OCI-LY7 (cell line): ENCODE measurements at regions not wholly inside any gene's neighbourhood (a gene's known extent, or its start where the extent isn't known, plus 50 kb on each side); places are given as distances from the start of the nearest gene placed in this dataset.

Experiments used
- BruUV-seq: library from RNA; stranded (reverse); fragments of 400-500 nt; replicated peaks from 2 replicates; lab custom pipeline; 2021; lab: Mats Ljungman, UMichigan
- CTCF ChIA-PET: fragments of 300-600 bp; sonication (Branson Sonifier 250); formaldehyde crosslinking; loops from one replicate; lab custom pipeline; 2022; ENCODE audit warnings: antibody characterized with exemption; ENCODE audit not compliant: unreplicated experiment; lab: Charles Lee
- POLR2A ChIA-PET: fragments of 300-600 bp; sonication (Branson Sonifier 250); formaldehyde crosslinking; loops from one replicate; lab custom pipeline; 2022; ENCODE audit warnings: antibody characterized with exemption; lab: Charles Lee
- DNase-seq: peaks from one replicate; pipeline ENCODE4 v3.0.0-alpha.2; 2015; ENCODE audit warnings: low spot score
- H2AFZ ChIP-seq: fragments of 200-600 bp; sonication (generic), shearing (Covaris generic); 2 replicates; pipeline ENCODE4 v1.6.1; 2014; ENCODE audit warnings: mild to moderate bottlenecking, antibody characterized with exemption, low read length, moderate library complexity
- H3K27ac ChIP-seq: fragments of 200-600 bp; sonication (generic); 2 replicates; pipeline ENCODE4 v1.5.1; 2014; ENCODE audit warnings: mixed run types, low read depth, mild to moderate bottlenecking, moderate library complexity, low read length, inconsistent platforms; ENCODE audit not compliant: poor library complexity, severe bottlenecking
- H3K36me3 ChIP-seq: fragments of 200-600 bp; sonication (generic); 2 replicates; pipeline ENCODE4 v1.6.1; 2014; ENCODE audit warnings: mild to moderate bottlenecking, antibody characterized with exemption, low read length, moderate library complexity, mixed read lengths; ENCODE audit not compliant: insufficient read depth
- H3K4me1 ChIP-seq: fragments of 200-600 bp; sonication (generic); 2 replicates; pipeline ENCODE4 v1.5.1; 2014; ENCODE audit warnings: mild to moderate bottlenecking, low read length; ENCODE audit not compliant: insufficient read depth, poor library complexity, severe bottlenecking
- H3K4me2 ChIP-seq: fragments of 200-600 bp; sonication (generic); 2 replicates; pipeline ENCODE4 v1.6.1; 2014; ENCODE audit warnings: mild to moderate bottlenecking, low read length
- H3K4me3 ChIP-seq: fragments of 200-600 bp; sonication (generic); 2 replicates; pipeline ENCODE4 v1.5.1; 2014; ENCODE audit warnings: mild to moderate bottlenecking, low read depth, low read length; ENCODE audit not compliant: poor library complexity, severe bottlenecking
- H3K79me2 ChIP-seq: fragments of 200-600 bp; sonication (generic); 2 replicates; pipeline ENCODE4 v1.6.1; 2016; ENCODE audit warnings: low read depth, mild to moderate bottlenecking, low read length, moderate library complexity, mixed read lengths; ENCODE audit not compliant: insufficient read depth
- H3K9me2 ChIP-seq: fragments of 200-600 bp; sonication (generic); 2 replicates; pipeline ENCODE4 v1.6.1; 2016; ENCODE audit warnings: mild to moderate bottlenecking, low read length, mixed read lengths; ENCODE audit not compliant: insufficient read depth
- H3K9me3 ChIP-seq: fragments of 200-600 bp; sonication (generic); 2 replicates; pipeline ENCODE4 v1.6.1; 2014; ENCODE audit warnings: mild to moderate bottlenecking, mixed run types, low read length, mixed read lengths
- H4K20me1 ChIP-seq: fragments of 200-600 bp; sonication (generic); 2 replicates; pipeline ENCODE4 v1.6.1; 2014; ENCODE audit warnings: mild to moderate bottlenecking, antibody characterized with exemption, low read length, moderate library complexity, mixed read lengths; ENCODE audit not compliant: insufficient read depth
- EZH2phosphoT487 ChIP-seq: fragments of 200-600 bp; sonication (generic); IDR thresholded peaks from 2 replicates; pipeline ENCODE4 v1.6.1; 2018; ENCODE audit warnings: low read depth, borderline replicate concordance, mild to moderate bottlenecking, mixed run types, antibody characterized with exemption, low read length, moderate library complexity, mixed read lengths
- intact Hi-C: fragments of 100-400 bp; cut with micrococcal nuclease; formaldehyde crosslinking; loops from one replicate; pipeline ENCODE4 v1.10.0; 2022; ENCODE audit not compliant: unreplicated experiment
- TF ChIP-seq, protein P1 (sequence below): fragments of 200-600 bp; sonication (generic); conservative IDR thresholded peaks from 2 replicates; pipeline ENCODE4 v1.5.1; 2014; ENCODE audit warnings: mild to moderate bottlenecking, antibody characterized with exemption, low read length, moderate library complexity, mixed read lengths

DNA sequence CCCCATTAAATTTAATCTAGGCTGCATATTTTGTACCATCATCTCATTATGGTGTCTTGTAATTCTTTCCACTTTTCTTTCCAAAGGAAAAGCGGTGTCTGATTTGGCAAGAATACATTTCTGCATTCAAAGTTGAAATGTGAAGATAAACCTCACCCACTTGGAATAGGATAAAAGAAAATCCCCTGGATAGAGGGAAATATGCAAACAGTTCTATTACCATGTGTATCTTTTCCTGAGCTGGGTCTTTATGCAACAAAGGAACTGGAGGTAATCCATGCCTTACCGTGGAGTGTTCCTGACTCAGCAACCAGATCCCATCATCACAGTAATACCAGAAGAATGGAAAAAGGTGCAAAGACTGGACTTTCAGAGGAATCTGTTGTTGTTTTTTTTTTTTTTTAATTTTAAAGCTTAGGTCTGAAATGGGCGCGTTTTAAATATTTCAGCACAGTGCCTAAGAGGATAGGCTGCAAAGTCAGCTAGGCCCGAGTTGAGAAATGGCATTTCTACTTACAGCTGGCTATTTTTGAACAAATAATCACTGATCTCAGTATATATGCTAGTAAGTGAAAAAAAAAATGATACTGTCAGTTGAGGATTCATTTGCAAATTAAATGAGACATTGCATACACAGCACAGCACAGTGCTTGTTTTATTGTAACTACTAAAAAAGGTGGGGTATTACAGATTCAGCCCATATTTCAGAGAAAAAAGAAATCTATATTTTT is 55.5 kb upstream of the ADAMTS9 start:
- CTCF ChIA-PET, result no interaction called here
- H3K4me3 ChIP-seq, result no peak overlapping the region
- no TSS peak for BruUV-seq
- no peaks in the 10 kb centered on the region for H4K20me1 ChIP-seq
- no peak overlapping the region for H3K27ac ChIP-seq
- TF ChIP-seq EZH2phosphoT487, result no peak
- TF ChIP-seq, protein P1, sequence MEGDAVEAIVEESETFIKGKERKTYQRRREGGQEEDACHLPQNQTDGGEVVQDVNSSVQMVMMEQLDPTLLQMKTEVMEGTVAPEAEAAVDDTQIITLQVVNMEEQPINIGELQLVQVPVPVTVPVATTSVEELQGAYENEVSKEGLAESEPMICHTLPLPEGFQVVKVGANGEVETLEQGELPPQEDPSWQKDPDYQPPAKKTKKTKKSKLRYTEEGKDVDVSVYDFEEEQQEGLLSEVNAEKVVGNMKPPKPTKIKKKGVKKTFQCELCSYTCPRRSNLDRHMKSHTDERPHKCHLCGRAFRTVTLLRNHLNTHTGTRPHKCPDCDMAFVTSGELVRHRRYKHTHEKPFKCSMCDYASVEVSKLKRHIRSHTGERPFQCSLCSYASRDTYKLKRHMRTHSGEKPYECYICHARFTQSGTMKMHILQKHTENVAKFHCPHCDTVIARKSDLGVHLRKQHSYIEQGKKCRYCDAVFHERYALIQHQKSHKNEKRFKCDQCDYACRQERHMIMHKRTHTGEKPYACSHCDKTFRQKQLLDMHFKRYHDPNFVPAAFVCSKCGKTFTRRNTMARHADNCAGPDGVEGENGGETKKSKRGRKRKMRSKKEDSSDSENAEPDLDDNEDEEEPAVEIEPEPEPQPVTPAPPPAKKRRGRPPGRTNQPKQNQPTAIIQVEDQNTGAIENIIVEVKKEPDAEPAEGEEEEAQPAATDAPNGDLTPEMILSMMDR, result no peak
- POLR2A ChIA-PET, result interaction anchor here (0.7 to 1.2 kb wide), 4 partner anchors 16 to 1848 kb away, joined by 3 to 6 read pairs (median 4); no protein-coding TSS in a partner anchor
- H3K79me2 ChIP-seq, result no peaks in the 10 kb centered on the region
- H3K9me2 ChIP-seq, result no peaks in the 10 kb centered on the region
- H3K9me3 ChIP-seq, result no peaks in the 10 kb centered on the region
- no peak for DNase-seq
- H3K36me3 ChIP-seq, result no peaks in the 10 kb centered on the region
- H2AFZ ChIP-seq, result no peak overlapping the region
- no peaks in the 10 kb centered on the region for H3K4me1 ChIP-seq
- intact Hi-C loops, result no loop called here
- H3K4me2 ChIP-seq, result no peak overlapping the region

DNA sequence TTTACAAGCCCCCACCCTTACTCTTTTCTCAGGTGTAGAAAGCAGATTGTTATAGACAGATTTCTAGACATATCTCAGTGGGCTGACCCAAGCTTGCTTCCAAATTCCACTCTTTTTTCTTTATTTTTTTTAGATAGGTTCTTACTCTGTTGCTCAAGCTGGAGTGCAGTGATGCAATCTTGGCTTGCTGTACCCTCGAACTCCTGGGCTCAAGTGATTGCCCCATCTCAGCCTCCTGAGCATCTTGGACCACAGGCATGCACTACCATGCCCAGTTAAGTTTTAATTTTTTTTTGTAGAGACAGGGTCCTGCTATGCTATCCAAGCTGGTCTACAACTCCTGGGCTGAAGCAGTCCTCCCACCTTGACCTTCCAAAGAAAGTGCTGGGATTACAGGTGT is 53.5 kb upstream of the ADAMTS9 start:
- intact Hi-C loops, result no loop called here
- CTCF ChIA-PET, result no interaction called here

More for the DNA sequence above, 53.5 kb upstream of the ADAMTS9 start:
- H4K20me1 ChIP-seq, result no peaks in the 10 kb centered on the region
- POLR2A ChIA-PET, result no interaction called here
- H2AFZ ChIP-seq, result no peak overlapping the region
- H3K36me3 ChIP-seq, result no peaks in the 10 kb centered on the region
- no peaks in the 10 kb centered on the region for H3K4me1 ChIP-seq
- no TSS peak for BruUV-seq
- H3K27ac ChIP-seq, result no peak overlapping the region
- H3K79me2 ChIP-seq, result no peaks in the 10 kb centered on the region
- no peak for TF ChIP-seq EZH2phosphoT487
- TF ChIP-seq, protein P1, result no peak
- no peaks in the 10 kb centered on the region for H3K9me2 ChIP-seq
- H3K9me3 ChIP-seq, result no peaks in the 10 kb centered on the region
- no peak overlapping the region for H3K4me2 ChIP-seq
- DNase-seq, result no peak
- H3K4me3 ChIP-seq, result no peak overlapping the region
